ENCODE measurements at regions not wholly inside any gene's neighbourhood (a gene's known extent, or its start where the extent isn't known, plus 50 kb on each side); places are given as distances from the start of the nearest gene placed in this dataset.

- Mint-ChIP-seq H3K4me1 (no peaks in the 10 kb centered on the region), H3K4me3 (no peak overlapping the region), H3K36me3 (no peaks in the 10 kb centered on the region), H3K27me3 (ENCODE audit: low read depth in 3 of 3) (no peaks in the 10 kb centered on the region), H3K9me3 (peaks cover 2 to 9% (median 2%) of the 10 kb centered on the region in 7 donors), H3K27ac (no peak overlapping the region)
- no peaks in the 10 kb centered on the region for H4K20me1 ChIP-seq (ENCODE audit: insufficient read depth, low read length)
- no peaks in the 10 kb centered on the region for H3K4me1 ChIP-seq (ENCODE audit: control insufficient read depth in 1 of 2, insufficient read depth in 2 of 2, low read length in 2 of 2)
- no peak overlapping the region for H2AFZ ChIP-seq (ENCODE audit: insufficient read depth, low read depth, low read length, poor library complexity, severe bottlenecking)
- WGBS (ENCODE audit: insufficient coverage): no CpG with 5 or more reads among the region's 2 CpGs
- no peaks in the 10 kb centered on the region for H3K36me3 ChIP-seq (replicated peaks in 1 of 2; ENCODE audit: control insufficient read depth in 1 of 2, insufficient read depth in 2 of 2, low read length in 2 of 2)
- H3K27me3 ChIP-seq (ENCODE audit: control insufficient read depth in 2 of 2, insufficient read depth in 2 of 2, low read length in 2 of 2): no peaks in the 10 kb centered on the region
- H3K79me2 ChIP-seq (ENCODE audit: insufficient read depth, low read length): no peaks in the 10 kb centered on the region
- no peak overlapping the region for H3K9ac ChIP-seq (ENCODE audit: insufficient read depth, low read length, poor library complexity, severe bottlenecking)
- no peak overlapping the region for H3K4me2 ChIP-seq (replicated peaks; ENCODE audit: extremely low read depth, low read length, poor library complexity, severe bottlenecking)
- intact Hi-C loops (cut with micrococcal nuclease): no loop called here
- H3K27ac ChIP-seq (ENCODE audit: low read depth in 1 of 2, low read length in 2 of 2): no peak overlapping the region
- H3K4me3 ChIP-seq (replicated peaks in 1 of 3; ENCODE audit: low read depth in 2 of 3, low read length in 3 of 3): no peak overlapping the region
- TF ChIP-seq CTCF (IDR thresholded peaks at IDR 0.05): no peak
- H3K9me3 ChIP-seq (replicated peaks in 1 of 2; ENCODE audit: control insufficient read depth in 1 of 2, insufficient read depth in 1 of 2, low read length in 2 of 2): peaks cover 0 to 3% of the 10 kb centered on the region in 2 donors
- no peak for DNase-seq
Measured at GRCh38 chr4:108255203-108255747, 86.5 kb upstream of the LEF1 start.

GRCh38 chr4:108249397-108249796 lies 80.7 kb upstream of the LEF1 start:
- H3K4me2 ChIP-seq (replicated peaks; ENCODE audit: extremely low read depth, low read length, poor library complexity, severe bottlenecking): no peak overlapping the region
- H3K9me3 Mint-ChIP-seq: peaks cover 0 to 10% (median 4%) of the 10 kb centered on the region in 7 donors
- H3K4me1 ChIP-seq (ENCODE audit: control insufficient read depth in 1 of 2, insufficient read depth in 2 of 2, low read length in 2 of 2): no peaks in the 10 kb centered on the region
- H3K9ac ChIP-seq (ENCODE audit: insufficient read depth, low read length, poor library complexity, severe bottlenecking): no peak overlapping the region
- H4K20me1 ChIP-seq (ENCODE audit: insufficient read depth, low read length): no peaks in the 10 kb centered on the region
- H3K27me3 Mint-ChIP-seq (ENCODE audit: low read depth in 3 of 3): peaks cover 0 to 1% (median 0%) of the 10 kb centered on the region in 3 donors
- H3K4me3 ChIP-seq (replicated peaks in 1 of 3; ENCODE audit: low read depth in 2 of 3, low read length in 3 of 3): no peak overlapping the region
- intact Hi-C loops (cut with micrococcal nuclease): no loop called here
- H3K79me2 ChIP-seq (ENCODE audit: insufficient read depth, low read length): no peaks in the 10 kb centered on the region
- H3K9me3 ChIP-seq (replicated peaks in 1 of 2; ENCODE audit: control insufficient read depth in 1 of 2, insufficient read depth in 1 of 2, low read length in 2 of 2): no peaks in the 10 kb centered on the region
- H3K27ac ChIP-seq (ENCODE audit: low read depth in 1 of 2, low read length in 2 of 2): no peak overlapping the region
- no peaks in the 10 kb centered on the region for H3K27me3 ChIP-seq (ENCODE audit: control insufficient read depth in 2 of 2, insufficient read depth in 2 of 2, low read length in 2 of 2)
- no peak overlapping the region for H2AFZ ChIP-seq (ENCODE audit: insufficient read depth, low read depth, low read length, poor library complexity, severe bottlenecking)
- no peaks in the 10 kb centered on the region for H3K36me3 ChIP-seq (replicated peaks in 1 of 2; ENCODE audit: control insufficient read depth in 1 of 2, insufficient read depth in 2 of 2, low read length in 2 of 2)
- no peaks in the 10 kb centered on the region for H3K4me1 Mint-ChIP-seq
- no peak for TF ChIP-seq CTCF (IDR thresholded peaks at IDR 0.05)
- H3K36me3 Mint-ChIP-seq: no peaks in the 10 kb centered on the region
- no peak overlapping the region for H3K27ac Mint-ChIP-seq
- no peak for DNase-seq
- no peak overlapping the region for H3K4me3 Mint-ChIP-seq
